Thoracic aorta (tissue), 2 donors: ENCODE measurements at regions not wholly inside any gene's neighbourhood (a gene's known extent, or its start where the extent isn't known, plus 50 kb on each side); places are given as distances from the start of the nearest gene placed in this dataset.
"Not testable (repeated sequence)": the region's sequence is repeated elsewhere in the genome, so short reads cannot be mapped to it uniquely, and the experiment has no call there.

Experiments used
- ATAC-seq: fragments of 150-250 bp; one replicate; pipeline ENCODE4 v1.8.0; 2017; ENCODE audit warnings: low read depth; ENCODE audit not compliant: insufficient number of reproducible peaks, low FRiP score
- DNase-seq: peaks from one replicate; pipeline ENCODE4 v3.0.0-alpha.2; 2020; ENCODE audit warnings: low spot score
- H3K27ac ChIP-seq, 2 donors: fragments of 200-600 bp; sonication (generic); 1 replicate in 1 of 2; 2 replicates in 1 of 2; pipeline ENCODE4 v1.5.1; 2016; ENCODE audit warnings: mild to moderate bottlenecking in 2 of 2, moderate library complexity in 2 of 2
- H3K27me3 ChIP-seq: fragments of 200-600 bp; sonication (generic); replicated peaks from 2 replicates; pipeline ENCODE4 v1.6.0; 2016; ENCODE audit warnings: mild to moderate bottlenecking; ENCODE audit not compliant: insufficient read depth
- H3K36me3 ChIP-seq: fragments of 200-600 bp; sonication (generic); one replicate; pipeline ENCODE4 v1.5.1; 2016
- H3K4me1 ChIP-seq, 2 donors: fragments of 200-600 bp; sonication (generic); 1 replicate in 1 of 2; 2 replicates in 1 of 2; pipeline versions ENCODE4 v1.5.1 to v1.6.0; 2016; ENCODE audit warnings: low read depth in 2 of 2, mild to moderate bottlenecking in 1 of 2; ENCODE audit not compliant: control insufficient read depth in 1 of 2
- H3K4me3 ChIP-seq: fragments of 200-600 bp; sonication (generic); 2 replicates; pipeline ENCODE4 v1.5.1; 2016; ENCODE audit warnings: mild to moderate bottlenecking
- H3K9me3 ChIP-seq: fragments of 200-600 bp; sonication (generic); 2 replicates; pipeline ENCODE4 v1.5.1; 2016
- CTCF ChIP-seq: fragments of 200-600 bp; sonication (generic); IDR thresholded peaks from one replicate; pipeline ENCODE4 v1.5.1; 2019; ENCODE audit warnings: antibody characterized with exemption

- Histone ChIP-seq H3K4me1 (no peaks in the 10 kb centered on the region), H3K4me3 (no peak overlapping the region), H3K27me3 (no peaks in the 10 kb centered on the region), H3K9me3 (no peaks in the 10 kb centered on the region), H3K27ac (no peak overlapping the region), H3K36me3 (no peaks in the 10 kb centered on the region)
- DNase-seq (no peak), ATAC-seq (no peak)
- no peak for TF ChIP-seq CTCF
These were observed 192.8 kb upstream of the ROBO1 start for GRCh38 chr3:79960594-79960993.

DNA sequence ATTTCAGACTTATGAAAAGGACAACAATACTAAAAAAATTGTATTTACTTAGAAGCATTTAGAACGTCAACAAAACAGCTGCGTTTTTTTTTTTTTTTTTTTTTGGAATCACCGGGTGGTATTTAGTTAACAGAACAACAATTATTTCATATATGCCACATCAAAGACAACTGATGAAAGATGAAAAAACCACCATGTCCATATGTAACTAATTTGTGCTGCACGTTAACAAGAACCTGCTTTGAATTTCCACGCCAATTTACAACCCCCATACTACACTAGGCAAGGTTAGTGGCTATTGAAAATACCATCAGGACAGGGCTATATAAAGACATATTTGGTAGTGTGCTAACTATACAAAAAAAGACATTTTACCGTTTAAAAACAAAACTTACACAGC lies 189.3 kb upstream of the ROBO1 start:
- no peaks in the 10 kb centered on the region for H3K9me3 ChIP-seq
- H3K4me1 ChIP-seq, result no peaks in the 10 kb centered on the region
- TF ChIP-seq CTCF, result no peak
- no peaks in the 10 kb centered on the region for H3K27me3 ChIP-seq
- ATAC-seq, result no peak
- no peaks in the 10 kb centered on the region for H3K36me3 ChIP-seq
- H3K27ac ChIP-seq, result no peak overlapping the region
- no peak for DNase-seq
- no peak overlapping the region for H3K4me3 ChIP-seq

GRCh38 chr3:79954756-79955155 lies 187.0 kb upstream of the ROBO1 start:
- Histone ChIP-seq H3K4me1 (no peaks in the 10 kb centered on the region), H3K27ac (no peak overlapping the region), H3K9me3 (no peaks in the 10 kb centered on the region), H3K4me3 (no peak overlapping the region), H3K36me3 (no peaks in the 10 kb centered on the region), H3K27me3 (no peaks in the 10 kb centered on the region)
- TF ChIP-seq CTCF, result no peak
- ATAC-seq, result no peak
- no peak for DNase-seq

GRCh38 chr3:79953591-79954101 lies 185.8 kb upstream of the ROBO1 start:
- DNase-seq (no peak), ATAC-seq (no peak)
- no peak for TF ChIP-seq CTCF
- no peak overlapping the region for H3K4me3 ChIP-seq
- no peak overlapping the region for H3K27ac ChIP-seq
- H3K27me3 ChIP-seq, result no peaks in the 10 kb centered on the region
- no peaks in the 10 kb centered on the region for H3K4me1 ChIP-seq
- H3K36me3 ChIP-seq, result no peaks in the 10 kb centered on the region
- H3K9me3 ChIP-seq, result no peaks in the 10 kb centered on the region

DNA sequence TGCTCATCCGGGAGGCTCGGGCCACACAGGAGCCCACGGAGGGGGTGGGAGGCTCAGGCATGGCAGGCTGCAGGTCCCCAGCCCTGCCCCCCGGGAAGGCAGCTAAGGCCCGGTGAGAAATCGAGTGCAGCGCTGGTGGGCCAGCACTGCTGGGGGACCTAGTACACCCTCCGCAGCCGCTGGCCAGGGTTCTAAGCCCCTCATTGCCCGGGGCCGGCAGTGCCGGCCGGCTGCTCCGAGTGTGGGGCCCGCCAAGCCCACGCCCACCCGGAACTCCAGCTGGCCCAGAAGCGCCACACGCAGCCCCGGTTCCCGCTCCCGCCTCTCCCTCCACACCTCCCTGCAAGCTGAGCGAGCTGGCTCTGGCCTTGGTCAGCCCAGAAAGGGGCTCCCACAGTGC lies 183.6 kb upstream of the ROBO1 start:
- H3K4me3 ChIP-seq, DNase-seq, H3K36me3 ChIP-seq, H3K9me3 ChIP-seq, H3K4me1 ChIP-seq, ATAC-seq, H3K27ac ChIP-seq, H3K27me3 ChIP-seq: not testable (repeated sequence)

DNA sequence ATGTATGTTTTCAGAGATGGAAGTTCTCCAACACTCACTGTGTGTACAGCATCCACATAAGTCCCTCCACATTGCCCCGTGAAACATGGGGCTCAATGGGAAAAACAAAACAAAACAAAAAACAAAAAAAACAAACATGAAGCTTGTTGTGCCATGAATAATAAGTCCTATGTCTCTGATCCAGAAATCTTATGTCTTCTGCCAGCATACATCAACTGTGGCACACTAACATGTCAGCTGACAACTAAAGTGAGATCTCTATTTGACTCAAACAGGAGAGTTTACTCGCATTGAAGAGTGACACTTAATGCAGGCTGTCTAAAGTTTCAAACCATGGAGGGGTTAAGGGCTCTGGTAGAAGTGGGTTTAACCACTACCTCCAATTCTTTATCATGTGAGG lies 180.2 kb upstream of the ROBO1 start:
- ATAC-seq (no peak), DNase-seq (no peak)
- H3K4me3 ChIP-seq, result no peak overlapping the region
- no peaks in the 10 kb centered on the region for H3K9me3 ChIP-seq
- no peaks in the 10 kb centered on the region for H3K27me3 ChIP-seq
- no peak overlapping the region for H3K27ac ChIP-seq
- H3K36me3 ChIP-seq, result no peaks in the 10 kb centered on the region
- H3K4me1 ChIP-seq, result no peaks in the 10 kb centered on the region
- no peak for TF ChIP-seq CTCF
